Panc1 (cell line): ENCODE measurements at regions not wholly inside any gene's neighbourhood (a gene's known extent, or its start where the extent isn't known, plus 50 kb on each side); places are given as distances from the start of the nearest gene placed in this dataset.

Source experiments
- ATAC-seq: fragments of 200-7000 bp; cut with Tn5 transposase; 2 replicates; pipeline ENCODE4 v1.9.1; 2020; ENCODE audit warnings: mild to moderate bottlenecking, moderate library complexity
- BruUV-seq: library from RNA; stranded (reverse); fragments of 400-500 nt; replicated peaks from 2 replicates; lab custom pipeline; 2021; lab: Mats Ljungman, UMichigan
- CTCF ChIA-PET: fragments of 300-600 bp; sonication (Branson Sonifier 250); formaldehyde crosslinking; loops from one replicate; lab custom pipeline; 2022; ENCODE audit warnings: antibody characterized with exemption; lab: Charles Lee
- POLR2A ChIA-PET: fragments of 300-600 bp; sonication (Branson Sonifier 250); formaldehyde crosslinking; loops from one replicate; lab custom pipeline; 2022; ENCODE audit warnings: antibody characterized with exemption; lab: Charles Lee
- DNase-seq: peaks from one replicate; pipeline ENCODE4 v3.0.0-alpha.2; 2010; ENCODE audit warnings: low read depth, low spot score
- H3K27ac ChIP-seq: 2 replicates; pipeline ENCODE4 v1.5.1; 2011; ENCODE audit warnings: mild to moderate bottlenecking, low read length, inconsistent platforms
- H3K27me3 ChIP-seq: fragments of 200-500 bp; sonication (Bioruptor generic); 2 replicates; pipeline ENCODE4 v1.6.0; 2014; ENCODE audit warnings: low read length, inconsistent platforms; ENCODE audit not compliant: control insufficient read depth, insufficient read depth
- H3K36me3 ChIP-seq: fragments of 200-500 bp; sonication (Bioruptor generic); 2 replicates; pipeline ENCODE4 v1.5.1; 2014; ENCODE audit warnings: inconsistent platforms, mild to moderate bottlenecking, low read length, moderate library complexity; ENCODE audit not compliant: control insufficient read depth, insufficient read depth
- H3K4me1 ChIP-seq: 2 replicates; pipeline ENCODE4 v1.5.1; 2011; ENCODE audit warnings: inconsistent platforms, mild to moderate bottlenecking, low read length, moderate library complexity; ENCODE audit not compliant: control insufficient read depth, insufficient read depth
- H3K4me3 ChIP-seq, 2 experiments: 2 replicates each; pipeline ENCODE4 v1.5.1; 2011 to 2012; ENCODE audit warnings: low read depth in 2 of 2, low read length in 2 of 2, mild to moderate bottlenecking in 2 of 2, inconsistent platforms in 1 of 2, moderate library complexity in 1 of 2
- H3K9me3 ChIP-seq: fragments of 200-500 bp; sonication (Bioruptor generic); 2 replicates; pipeline ENCODE4 v1.5.1; 2014; ENCODE audit warnings: low read depth, mild to moderate bottlenecking, inconsistent platforms, low read length, moderate library complexity; ENCODE audit not compliant: control insufficient read depth, insufficient read depth
- POLR2AphosphoS5 ChIP-seq: IDR thresholded peaks from 2 replicates; pipeline ENCODE4 v1.6.1; 2012; ENCODE audit warnings: mild to moderate bottlenecking, low read depth, low read length, moderate library complexity
- REST ChIP-seq, 2 experiments: IDR thresholded peaks; 2 replicates each; pipeline ENCODE4 v1.6.1; 2011 to 2012; ENCODE audit warnings: low read depth in 2 of 2, control low read depth in 1 of 2, low read length in 1 of 2, mild to moderate bottlenecking in 1 of 2, moderate library complexity in 1 of 2; ENCODE audit not compliant: insufficient read depth in 1 of 2
- SIN3A ChIP-seq: IDR thresholded peaks from 2 replicates; pipeline ENCODE4 v1.6.1; 2012; ENCODE audit warnings: low read depth, mild to moderate bottlenecking, low read length, moderate library complexity, borderline replicate concordance; ENCODE audit not compliant: insufficient read depth
- TCF7L2 ChIP-seq: IDR thresholded peaks from 2 replicates; pipeline ENCODE4 v1.6.1; 2011; ENCODE audit warnings: mild to moderate bottlenecking, low read depth, low read length, inconsistent platforms
- in situ Hi-C: cut with HindIII; loops from 2 replicates; pipeline ENCODE4 v1.10.0; 2016; ENCODE audit warnings: low sequenced_read_pairs, low pct_unique_long_range_greater_than_20kb
- intact Hi-C: fragments of 100-400 bp; cut with micrococcal nuclease; formaldehyde crosslinking; loops from one replicate; pipeline ENCODE4 v1.10.0; 2022; ENCODE audit not compliant: unreplicated experiment
- TF ChIP-seq, protein P1 (sequence below): fragments of 450-650 bp; IDR thresholded peaks from 2 replicates; pipeline ENCODE4 v1.5.1; 2017; ENCODE audit warnings: mild to moderate bottlenecking

DNA sequence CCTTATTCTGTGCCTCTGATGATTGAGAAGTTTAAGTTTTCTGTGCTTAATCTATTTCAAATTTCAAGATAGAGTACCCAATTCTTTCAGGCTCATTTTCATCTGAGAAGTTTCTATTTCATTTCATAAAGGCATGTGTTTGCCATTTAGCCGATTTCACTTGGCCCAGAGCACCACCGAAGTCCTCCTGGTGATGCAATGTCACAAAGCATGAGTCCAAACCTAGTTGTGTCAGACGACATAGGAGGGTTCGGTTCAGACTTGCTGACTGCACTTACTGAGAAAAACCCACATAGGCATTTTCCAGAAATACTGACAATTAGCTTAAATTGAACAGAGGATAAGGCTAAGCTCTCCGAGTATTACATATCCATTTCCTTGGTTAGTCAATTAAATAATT, 152.4 kb upstream of the FAR2 start:
- in situ Hi-C loops (no loop called here), intact Hi-C loops (no loop called here)
- TF ChIP-seq SIN3A (no peak), REST (IDR thresholded peaks at IDR 0.05; ENCODE audit: insufficient read depth in 1 of 2, low read depth in 2 of 2, low read length in 1 of 2) (no peak), TCF7L2 (no peak), POLR2AphosphoS5 (no peak)
- TF ChIP-seq, protein P1, sequence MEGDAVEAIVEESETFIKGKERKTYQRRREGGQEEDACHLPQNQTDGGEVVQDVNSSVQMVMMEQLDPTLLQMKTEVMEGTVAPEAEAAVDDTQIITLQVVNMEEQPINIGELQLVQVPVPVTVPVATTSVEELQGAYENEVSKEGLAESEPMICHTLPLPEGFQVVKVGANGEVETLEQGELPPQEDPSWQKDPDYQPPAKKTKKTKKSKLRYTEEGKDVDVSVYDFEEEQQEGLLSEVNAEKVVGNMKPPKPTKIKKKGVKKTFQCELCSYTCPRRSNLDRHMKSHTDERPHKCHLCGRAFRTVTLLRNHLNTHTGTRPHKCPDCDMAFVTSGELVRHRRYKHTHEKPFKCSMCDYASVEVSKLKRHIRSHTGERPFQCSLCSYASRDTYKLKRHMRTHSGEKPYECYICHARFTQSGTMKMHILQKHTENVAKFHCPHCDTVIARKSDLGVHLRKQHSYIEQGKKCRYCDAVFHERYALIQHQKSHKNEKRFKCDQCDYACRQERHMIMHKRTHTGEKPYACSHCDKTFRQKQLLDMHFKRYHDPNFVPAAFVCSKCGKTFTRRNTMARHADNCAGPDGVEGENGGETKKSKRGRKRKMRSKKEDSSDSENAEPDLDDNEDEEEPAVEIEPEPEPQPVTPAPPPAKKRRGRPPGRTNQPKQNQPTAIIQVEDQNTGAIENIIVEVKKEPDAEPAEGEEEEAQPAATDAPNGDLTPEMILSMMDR: no peak
- ATAC-seq (no peak), DNase-seq (no peak)
- H3K9me3 ChIP-seq: no peaks in the 10 kb centered on the region
- POLR2A ChIA-PET: no interaction called here
- no peak overlapping the region for H3K27ac ChIP-seq
- no peaks in the 10 kb centered on the region for H3K27me3 ChIP-seq
- CTCF ChIA-PET: no interaction called here
- no peaks in the 10 kb centered on the region for H3K4me1 ChIP-seq
- H3K36me3 ChIP-seq: no peaks in the 10 kb centered on the region
- no TSS peak for BruUV-seq
- H3K4me3 ChIP-seq: no peak overlapping the region

DNA sequence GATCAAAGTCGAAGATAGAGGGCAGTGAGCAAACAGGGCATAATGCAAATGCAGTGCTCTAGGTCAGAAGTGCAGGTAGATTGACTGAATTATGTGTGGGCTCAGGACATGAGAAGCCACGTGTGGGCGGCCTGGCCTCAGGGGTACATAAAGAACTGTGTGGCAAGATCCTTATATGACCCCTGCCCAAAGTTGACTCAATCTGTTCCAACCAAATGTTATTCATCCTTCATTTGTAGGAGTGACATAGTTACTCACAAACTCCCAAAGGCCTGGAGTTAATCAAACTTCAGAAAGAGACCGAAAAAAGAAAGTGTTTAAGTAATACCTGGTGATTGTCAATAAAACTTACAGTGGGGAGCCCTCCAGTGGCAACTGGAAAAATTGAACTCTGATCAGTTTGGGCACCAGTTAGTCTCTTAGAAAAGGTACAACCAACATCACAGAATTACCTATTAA, 150.4 kb upstream of the FAR2 start:
- no TSS peak for BruUV-seq
- CTCF ChIA-PET: interaction anchor here (0.7 kb wide), 1 partner anchor 590 kb away, joined by 4 read pairs; no protein-coding TSS in a partner anchor

More for the DNA sequence above, 150.4 kb upstream of the FAR2 start:
- Histone ChIP-seq H3K27ac (no peak overlapping the region), H3K27me3 (no peaks in the 10 kb centered on the region), H3K36me3 (no peaks in the 10 kb centered on the region), H3K4me3 (no peak overlapping the region), H3K4me1 (no peaks in the 10 kb centered on the region), H3K9me3 (no peaks in the 10 kb centered on the region)
- POLR2A ChIA-PET: no interaction called here
- DNase-seq (peak; percentile 4), ATAC-seq (no peak)
- intact Hi-C loops: no loop called here
- in situ Hi-C loops: no loop called here
- TF ChIP-seq TCF7L2: no peak
- no peak for TF ChIP-seq POLR2AphosphoS5
- TF ChIP-seq, protein P1: peak; percentile 72
- TF ChIP-seq REST (IDR thresholded peaks at IDR 0.05; ENCODE audit: insufficient read depth in 1 of 2, low read depth in 2 of 2, low read length in 1 of 2): no peak
- TF ChIP-seq SIN3A: no peak
